SK-N-SH (cell line): ENCODE measurements at regions not wholly inside any gene's neighbourhood (a gene's known extent, or its start where the extent isn't known, plus 50 kb on each side); places are given as distances from the start of the nearest gene placed in this dataset.
"Not testable (repeated sequence)": the region's sequence is repeated elsewhere in the genome, so short reads cannot be mapped to it uniquely, and the experiment has no call there.

Source experiments
- CTCF ChIA-PET: fragments of 300-600, 350-600 bp; formaldehyde crosslinking; extraction: SDS; loops from one replicate; lab custom pipeline; 2021; lab: Yijun Ruan, JAX
- POLR2A ChIA-PET: fragments of 350-600 bp; sonication (Branson Sonifier 250); formaldehyde crosslinking; extraction: SDS; loops from one replicate; lab custom pipeline; 2020; ENCODE audit warnings: antibody characterized with exemption, inconsistent platforms; lab: Yijun Ruan, JAX
- DNase-seq: peaks from one replicate; pipeline ENCODE4 v3.0.0; 2012
- H2AFZ ChIP-seq: fragments of 200-600 bp; sonication (generic); 2 replicates; pipeline ENCODE4 v1.8.1; 2016; ENCODE audit warnings: antibody characterized with exemption, mild to moderate bottlenecking, low read depth
- H3F3A ChIP-seq: fragments of 200-600 bp; sonication (generic); replicated peaks from 2 replicates; pipeline ENCODE3; 2016; ENCODE audit warnings: antibody characterized with exemption, mild to moderate bottlenecking; ENCODE audit not compliant: insufficient read depth
- H3K27ac ChIP-seq, 2 experiments: fragments of 200-500 bp in 1 of 2; fragments of 200-600 bp in 1 of 2; sonication (Bioruptor generic) in 1 of 2; sonication (generic), shearing (Covaris generic) in 1 of 2; 2 replicates each; pipeline versions ENCODE4 v1.5.1 to v1.6.1; 2014 to 2016; ENCODE audit warnings: low read depth in 2 of 2, inconsistent platforms in 1 of 2, low read length in 1 of 2, mild to moderate bottlenecking in 1 of 2, mixed read lengths in 1 of 2
- H3K27me3 ChIP-seq: fragments of 200-600 bp; sonication (generic), shearing (Covaris generic); 2 replicates; pipeline ENCODE4 v1.6.1; 2016; ENCODE audit warnings: mixed run types; ENCODE audit not compliant: insufficient read depth
- H3K36me3 ChIP-seq, 2 experiments: fragments of 200-500 bp in 1 of 2; fragments of 200-600 bp in 1 of 2; sonication (Bioruptor generic) in 1 of 2; sonication (generic) in 1 of 2; replicated peaks in 1 of 2; 2 replicates each; pipeline versions ENCODE3 to v1.5.1; 2014 to 2016; ENCODE audit warnings: low read length in 1 of 2, mild to moderate bottlenecking in 1 of 2; ENCODE audit not compliant: insufficient read depth in 2 of 2, control insufficient read depth in 1 of 2
- H3K4me1 ChIP-seq, 2 experiments: fragments of 200-500 bp in 1 of 2; fragments of 200-600 bp in 1 of 2; sonication (Bioruptor generic) in 1 of 2; sonication (generic), shearing (Covaris generic) in 1 of 2; 2 replicates each; pipeline versions ENCODE4 v1.5.1 to v1.6.1; 2014 to 2016; ENCODE audit warnings: low read depth in 1 of 2, low read length in 1 of 2, mixed run types in 1 of 2; ENCODE audit not compliant: insufficient read depth in 2 of 2, control insufficient read depth in 1 of 2
- H3K4me2 ChIP-seq: fragments of 200-600 bp; sonication (generic), shearing (Covaris generic); 2 replicates; pipeline ENCODE4 v1.6.1; 2017; ENCODE audit warnings: mixed run types
- H3K4me3 ChIP-seq, 2 experiments: fragments of 200-500 bp in 1 of 2; fragments of 200-600 bp in 1 of 2; sonication (Bioruptor generic) in 1 of 2; sonication (generic), shearing (Covaris generic) in 1 of 2; 2 replicates each; pipeline versions ENCODE4 v1.5.1 to v1.8.1; 2014 to 2016; ENCODE audit warnings: low read depth in 2 of 2, inconsistent platforms in 1 of 2, low read length in 1 of 2, mild to moderate bottlenecking in 1 of 2, mixed read lengths in 1 of 2, moderate library complexity in 1 of 2
- H3K79me2 ChIP-seq: fragments of 200-600 bp; sonication (generic); 2 replicates; pipeline ENCODE4 v1.8.1; 2017; ENCODE audit warnings: mild to moderate bottlenecking; ENCODE audit not compliant: insufficient read depth
- H3K9ac ChIP-seq: fragments of 200-600 bp; sonication (generic); 2 replicates; pipeline ENCODE4 v1.6.1; 2017; ENCODE audit warnings: mixed run types
- H3K9me2 ChIP-seq: fragments of 200-600 bp; sonication (generic); 2 replicates; pipeline ENCODE4 v1.6.1; 2017; ENCODE audit warnings: mixed run types
- H3K9me3 ChIP-seq: fragments of 200-600 bp; sonication (generic); 2 replicates; pipeline ENCODE4 v1.6.1; 2017; ENCODE audit warnings: mixed run types, mild to moderate bottlenecking, moderate library complexity
- H4K20me1 ChIP-seq: fragments of 200-600 bp; sonication (generic); 2 replicates; pipeline ENCODE4 v1.6.1; 2017; ENCODE audit warnings: mild to moderate bottlenecking, mixed run types; ENCODE audit not compliant: insufficient read depth
- MXI1 ChIP-seq: IDR thresholded peaks from 2 replicates; pipeline ENCODE4 v1.6.1; 2012; ENCODE audit warnings: mild to moderate bottlenecking, low read depth, low read length, improper control_type of control experiment
- POLR2AphosphoS5 ChIP-seq: IDR thresholded peaks from 2 replicates; pipeline ENCODE4 v1.6.1; 2012; ENCODE audit warnings: low read depth, low read length
- ZBTB33 ChIP-seq: IDR thresholded peaks from 2 replicates; pipeline ENCODE4 v1.4.0; 2012; ENCODE audit warnings: low read depth, borderline replicate concordance
- WGBS: methylation state at CpG from one replicate; pipeline ENCODE4 v1.1.6; 2017; ENCODE audit warnings: low lambda C conversion rate; 5-methylcytosine and 5-hydroxymethylcytosine counted together
- TF ChIP-seq, protein P1 (sequence below): IDR thresholded peaks from 2 replicates; pipeline ENCODE4 v1.6.1; 2012; ENCODE audit warnings: mild to moderate bottlenecking, low read depth, low read length, moderate library complexity

DNA sequence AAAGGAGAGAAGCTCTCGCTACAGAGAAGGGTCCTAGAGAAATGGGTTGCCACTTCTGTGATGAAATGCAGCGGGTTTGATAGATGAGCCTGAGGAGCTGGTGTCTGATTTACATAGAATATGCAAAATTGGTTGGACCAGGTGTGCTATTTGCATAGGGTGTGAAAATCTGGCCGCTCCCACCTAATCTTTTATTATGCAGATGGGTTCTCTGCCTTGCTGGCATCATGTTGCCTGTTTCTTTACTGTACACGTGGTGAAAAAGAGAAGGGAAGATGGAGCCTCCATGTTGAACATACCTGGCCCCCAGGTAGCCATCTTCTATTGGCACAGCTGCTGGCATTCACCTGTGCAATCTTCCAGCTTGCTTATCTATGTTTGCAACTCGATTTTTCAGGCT, 212.2 kb downstream of the ANKRD7 start:
- no peak overlapping the region for H3K27ac ChIP-seq
- no peaks in the 10 kb centered on the region for H3K27me3 ChIP-seq
- no peaks in the 10 kb centered on the region for H3K9me3 ChIP-seq
- no peak for TF ChIP-seq POLR2AphosphoS5
- TF ChIP-seq, protein P1, sequence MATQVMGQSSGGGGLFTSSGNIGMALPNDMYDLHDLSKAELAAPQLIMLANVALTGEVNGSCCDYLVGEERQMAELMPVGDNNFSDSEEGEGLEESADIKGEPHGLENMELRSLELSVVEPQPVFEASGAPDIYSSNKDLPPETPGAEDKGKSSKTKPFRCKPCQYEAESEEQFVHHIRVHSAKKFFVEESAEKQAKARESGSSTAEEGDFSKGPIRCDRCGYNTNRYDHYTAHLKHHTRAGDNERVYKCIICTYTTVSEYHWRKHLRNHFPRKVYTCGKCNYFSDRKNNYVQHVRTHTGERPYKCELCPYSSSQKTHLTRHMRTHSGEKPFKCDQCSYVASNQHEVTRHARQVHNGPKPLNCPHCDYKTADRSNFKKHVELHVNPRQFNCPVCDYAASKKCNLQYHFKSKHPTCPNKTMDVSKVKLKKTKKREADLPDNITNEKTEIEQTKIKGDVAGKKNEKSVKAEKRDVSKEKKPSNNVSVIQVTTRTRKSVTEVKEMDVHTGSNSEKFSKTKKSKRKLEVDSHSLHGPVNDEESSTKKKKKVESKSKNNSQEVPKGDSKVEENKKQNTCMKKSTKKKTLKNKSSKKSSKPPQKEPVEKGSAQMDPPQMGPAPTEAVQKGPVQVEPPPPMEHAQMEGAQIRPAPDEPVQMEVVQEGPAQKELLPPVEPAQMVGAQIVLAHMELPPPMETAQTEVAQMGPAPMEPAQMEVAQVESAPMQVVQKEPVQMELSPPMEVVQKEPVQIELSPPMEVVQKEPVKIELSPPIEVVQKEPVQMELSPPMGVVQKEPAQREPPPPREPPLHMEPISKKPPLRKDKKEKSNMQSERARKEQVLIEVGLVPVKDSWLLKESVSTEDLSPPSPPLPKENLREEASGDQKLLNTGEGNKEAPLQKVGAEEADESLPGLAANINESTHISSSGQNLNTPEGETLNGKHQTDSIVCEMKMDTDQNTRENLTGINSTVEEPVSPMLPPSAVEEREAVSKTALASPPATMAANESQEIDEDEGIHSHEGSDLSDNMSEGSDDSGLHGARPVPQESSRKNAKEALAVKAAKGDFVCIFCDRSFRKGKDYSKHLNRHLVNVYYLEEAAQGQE: no peak
- TF ChIP-seq ZBTB33: no peak
- no peak for TF ChIP-seq MXI1
- no peaks in the 10 kb centered on the region for H3F3A ChIP-seq
- no peak overlapping the region for H3K4me3 ChIP-seq
- ChIA-PET POLR2A (no interaction called here), CTCF (no interaction called here)
- DNase-seq: no peak
- no peak overlapping the region for H3K9ac ChIP-seq
- no peaks in the 10 kb centered on the region for H3K36me3 ChIP-seq
- H3K9me2 ChIP-seq: no peaks in the 10 kb centered on the region
- 23% methylated on average over 5 of the region's 5 CpGs for WGBS
- H3K4me1 ChIP-seq: no peaks in the 10 kb centered on the region
- H2AFZ ChIP-seq: no peak overlapping the region
- no peak overlapping the region for H3K4me2 ChIP-seq
- no peaks in the 10 kb centered on the region for H4K20me1 ChIP-seq
- no peaks in the 10 kb centered on the region for H3K79me2 ChIP-seq

DNA sequence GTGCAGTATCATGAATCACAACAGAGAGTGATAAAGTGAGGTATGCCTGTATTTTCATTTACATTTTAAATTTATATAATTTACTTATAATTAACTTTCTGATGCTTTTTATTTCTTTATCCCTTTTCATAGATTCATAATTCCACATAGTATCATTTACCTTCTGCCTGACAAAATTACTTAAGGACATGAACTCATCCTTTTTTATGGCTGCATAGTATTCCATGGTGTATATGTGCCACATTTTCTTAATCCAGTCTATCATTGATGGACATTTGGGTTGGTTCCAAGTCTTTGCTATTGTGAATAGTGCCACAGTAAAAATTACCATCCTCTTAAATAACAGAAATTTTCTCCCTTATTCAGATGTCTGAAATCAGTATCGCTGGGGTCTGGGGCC, 224.5 kb downstream of the ANKRD7 start:
- H3K4me1 ChIP-seq, H3K79me2 ChIP-seq, H3K27me3 ChIP-seq, POLR2A ChIA-PET, H3K9ac ChIP-seq, H3K4me2 ChIP-seq, H3K4me3 ChIP-seq, H3F3A ChIP-seq, DNase-seq, H4K20me1 ChIP-seq, H3K9me2 ChIP-seq, H3K27ac ChIP-seq, H3K9me3 ChIP-seq, CTCF ChIA-PET, H3K36me3 ChIP-seq, H2AFZ ChIP-seq: not testable (repeated sequence)
- WGBS: 92% methylated on average over 1 of the region's 1 CpG
